Hematopoietic multipotent progenitor cell treated with erythropoietin and hydrocortisone succinate and interleukin-3 and kit ligand, for 4 days (in vitro differentiated cells): ENCODE measurements at regions not wholly inside any gene's neighbourhood (a gene's known extent, or its start where the extent isn't known, plus 50 kb on each side); places are given as distances from the start of the nearest gene placed in this dataset.

ENCODE experiments used
- DNase-seq: peaks from one replicate; pipeline ENCODE4 v3.0.0-alpha.2; 2015

DNA sequence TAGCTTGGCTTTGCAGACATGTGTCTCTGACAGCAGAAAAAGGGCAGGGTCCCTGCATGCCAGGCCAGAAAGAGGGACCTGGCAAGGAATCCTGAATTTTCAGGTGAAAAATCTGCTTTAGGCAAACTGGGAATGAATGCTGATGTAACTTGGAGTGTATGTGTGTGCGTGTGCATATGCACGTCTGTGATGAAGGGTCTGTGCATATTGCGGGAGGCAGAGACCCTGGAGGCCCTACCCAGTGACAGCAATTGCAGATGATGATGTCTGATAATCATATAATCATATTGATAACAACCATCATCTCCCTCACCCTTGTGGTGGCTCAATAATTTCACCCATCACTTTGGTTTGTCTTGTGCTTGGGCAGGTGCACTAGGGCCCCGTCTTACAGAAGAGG lies 80.7 kb upstream of the SDK2 start:
- DNase-seq = no peak

DNA sequence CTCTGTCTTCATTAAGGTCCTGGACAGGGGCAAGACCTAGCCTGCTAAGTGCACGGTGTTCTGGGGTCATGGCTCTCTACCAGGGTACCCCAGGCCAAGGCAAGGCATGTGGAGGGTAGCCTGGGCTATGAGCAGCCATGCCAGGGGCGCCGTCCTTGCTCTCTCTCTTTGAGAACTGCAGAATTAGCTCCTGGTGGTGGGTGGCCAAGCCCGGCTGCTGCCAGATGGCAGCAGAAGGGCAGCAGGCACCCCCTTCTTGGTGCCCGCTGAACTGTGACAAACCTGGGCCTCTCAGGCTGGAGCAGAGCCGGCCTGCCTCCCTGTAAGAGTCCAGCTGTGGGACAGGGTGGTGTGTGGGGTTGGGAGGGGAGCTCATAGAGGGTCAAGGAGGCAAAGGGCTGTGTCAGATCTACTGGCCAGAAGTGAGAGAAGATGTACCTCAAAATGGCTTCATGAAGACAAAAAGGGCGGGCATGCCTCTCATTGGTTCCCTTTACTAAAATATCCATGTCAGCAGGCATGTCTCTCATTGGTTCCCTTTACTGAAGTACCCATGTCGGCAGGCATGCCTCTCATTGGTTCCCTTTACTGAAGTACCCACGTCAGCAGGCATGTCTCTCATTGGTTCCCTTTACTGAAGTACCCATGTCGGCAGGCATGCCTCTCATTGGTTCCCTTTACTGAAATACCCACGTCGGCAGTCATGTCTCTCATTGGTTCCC lies 81.7 kb upstream of the SDK2 start:
- DNase-seq = no peak

GRCh38 chr17:73727941-73728340 lies 83.7 kb upstream of the SDK2 start:
- no peak for DNase-seq

DNA sequence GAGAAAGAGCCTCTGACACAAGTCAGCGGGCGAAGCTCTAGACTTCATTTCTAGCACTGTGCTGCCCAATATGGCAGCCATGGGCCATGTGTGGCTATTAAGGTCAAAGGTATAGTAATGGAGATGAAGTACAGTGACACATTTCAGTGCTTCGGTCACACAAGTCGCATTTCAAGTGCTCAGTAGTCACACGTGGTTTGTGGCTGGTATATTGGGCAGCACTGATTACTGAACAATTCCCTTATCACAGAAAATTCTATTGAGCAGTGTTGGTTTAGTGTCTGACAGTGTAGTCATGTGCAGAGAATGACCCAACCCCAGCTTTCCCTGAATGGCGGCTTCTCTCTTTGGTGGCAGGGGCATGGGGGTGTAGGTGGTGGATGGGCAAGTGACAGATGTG lies 84.9 kb upstream of the SDK2 start:
- no peak for DNase-seq

- DNase-seq = peak; percentile 62
These were observed 87.5 kb upstream of the SDK2 start for GRCh38 chr17:73731733-73732132.

DNA sequence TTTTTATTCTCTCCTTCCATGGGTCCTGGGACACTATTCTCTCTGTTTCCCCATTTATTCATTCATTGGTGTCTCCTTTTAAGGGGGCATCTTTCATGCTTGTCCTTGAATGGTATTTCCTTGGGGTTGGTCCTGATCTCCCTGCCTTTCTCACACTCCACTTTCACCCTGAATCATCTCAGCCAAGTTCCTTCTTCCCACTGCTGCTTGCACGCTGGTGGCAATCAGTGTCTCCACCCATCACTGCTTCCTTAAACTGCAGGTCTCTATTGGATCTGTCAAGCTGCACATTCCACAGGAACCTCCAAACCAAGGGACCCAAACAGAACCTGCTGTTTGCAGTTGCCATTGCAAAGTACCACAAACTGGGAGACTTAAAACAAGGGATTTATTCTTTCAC lies 89.3 kb upstream of the SDK2 start:
- no peak for DNase-seq

GRCh38 chr17:73735245-73735644 lies 91.0 kb upstream of the SDK2 start:
- no peak for DNase-seq

GRCh38 chr17:73738751-73739575 lies 94.7 kb upstream of the SDK2 start:
- no peak for DNase-seq

DNA sequence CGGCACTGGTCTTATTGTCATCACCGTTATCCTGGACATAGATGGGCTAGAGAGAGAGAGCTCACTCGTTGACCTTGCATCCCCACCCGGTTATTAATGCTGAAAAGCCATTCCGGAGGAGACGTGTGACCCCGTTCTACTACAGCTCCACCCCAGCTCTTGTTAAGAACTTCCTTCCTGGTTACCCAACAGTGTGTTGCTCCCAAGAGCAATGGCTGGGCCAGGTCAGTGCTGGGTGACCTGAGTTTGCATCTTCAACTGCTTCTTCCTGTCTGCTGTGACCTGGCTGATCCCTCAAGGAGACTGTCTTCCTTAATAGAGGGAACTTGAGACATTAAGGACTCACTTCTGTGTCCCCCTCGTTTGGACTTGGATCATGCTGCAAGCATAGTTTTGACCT lies 96.1 kb upstream of the SDK2 start:
- no peak for DNase-seq

GRCh38 chr17:73742948-73743381 lies 98.7 kb upstream of the SDK2 start:
- DNase-seq = no peak

- DNase-seq = no peak
These were observed 99.4 kb upstream of the SDK2 start for GRCh38 chr17:73743518-73744201.

DNA sequence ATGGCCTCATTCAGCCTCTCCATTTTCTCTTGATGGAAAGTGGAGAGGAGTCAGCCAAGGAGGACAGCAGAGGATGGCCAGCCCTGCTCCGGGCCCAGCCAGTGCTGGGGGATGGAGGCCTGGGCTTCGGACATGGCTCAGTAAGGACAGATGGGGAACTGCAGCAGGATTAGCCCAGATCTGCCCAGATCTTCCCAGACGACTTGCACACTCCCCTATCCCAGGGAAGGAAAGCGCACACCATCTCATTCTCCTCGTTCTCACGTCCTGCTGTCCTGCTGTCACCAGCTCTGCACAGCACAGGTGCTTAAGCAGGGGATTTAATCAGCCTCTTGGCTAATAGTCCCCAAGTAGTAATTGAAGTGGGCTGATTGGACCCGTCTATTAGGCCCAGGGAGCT lies 100.2 kb upstream of the SDK2 start:
- DNase-seq = no peak

DNA sequence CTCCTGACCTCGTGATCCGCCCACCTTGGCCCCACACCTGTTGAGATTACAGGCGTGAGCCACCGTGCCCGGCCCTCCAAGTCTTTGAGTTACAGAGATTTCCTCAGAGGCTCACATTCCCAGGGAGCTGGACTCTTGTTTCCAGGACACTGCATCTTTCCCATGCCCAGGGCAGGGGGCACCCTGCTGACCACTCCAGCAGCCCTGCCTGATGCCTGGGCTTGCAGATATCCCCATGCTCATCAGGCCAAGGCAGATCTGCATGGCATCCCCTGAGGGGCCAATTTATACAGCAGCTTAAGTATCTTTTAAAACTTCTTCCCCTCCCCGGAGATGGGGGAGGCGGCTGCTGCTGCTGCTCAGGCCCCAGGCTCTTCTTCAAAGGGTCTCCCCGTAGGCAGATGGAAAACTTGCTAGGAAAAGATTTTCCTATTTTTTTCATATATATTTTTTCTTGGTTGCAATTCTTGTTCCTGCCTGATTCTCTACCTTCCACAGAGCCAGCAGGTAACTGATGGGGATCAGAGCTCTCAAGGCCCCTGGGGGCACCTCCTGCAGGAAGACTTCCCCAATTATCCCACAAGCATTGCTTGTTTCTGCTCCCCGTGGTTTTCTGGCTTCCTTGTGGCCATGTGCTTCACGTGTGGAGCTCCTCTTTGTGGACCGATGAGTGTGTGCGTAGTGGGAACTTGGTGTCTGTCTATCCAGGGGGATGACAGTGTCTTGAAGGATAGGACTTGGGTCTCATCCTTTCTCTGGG lies 102.2 kb upstream of the SDK2 start:
- DNase-seq = no peak

- DNase-seq = no peak
These were observed 103.2 kb upstream of the SDK2 start for GRCh38 chr17:73747221-73748002.

DNA sequence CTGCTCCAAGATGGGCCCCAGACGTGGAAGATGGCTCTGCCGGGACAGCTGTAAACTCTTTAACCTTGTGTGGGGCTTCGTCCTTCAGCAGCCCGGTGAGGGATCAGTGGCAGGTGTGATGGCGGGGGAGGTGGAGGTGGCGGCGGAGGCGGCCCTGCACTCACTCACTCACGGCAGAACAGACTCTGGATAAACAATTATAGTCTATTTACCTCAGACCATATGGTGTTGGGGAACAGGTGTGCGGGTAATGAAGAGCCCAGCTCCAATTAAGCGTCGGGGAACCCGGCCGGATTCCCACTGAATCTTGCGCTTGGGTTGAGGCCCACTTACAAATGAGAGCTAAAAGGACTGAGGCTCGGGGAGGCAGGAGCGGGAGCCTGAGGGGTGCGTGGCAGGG lies 104.3 kb upstream of the SDK2 start:
- no peak for DNase-seq

DNA sequence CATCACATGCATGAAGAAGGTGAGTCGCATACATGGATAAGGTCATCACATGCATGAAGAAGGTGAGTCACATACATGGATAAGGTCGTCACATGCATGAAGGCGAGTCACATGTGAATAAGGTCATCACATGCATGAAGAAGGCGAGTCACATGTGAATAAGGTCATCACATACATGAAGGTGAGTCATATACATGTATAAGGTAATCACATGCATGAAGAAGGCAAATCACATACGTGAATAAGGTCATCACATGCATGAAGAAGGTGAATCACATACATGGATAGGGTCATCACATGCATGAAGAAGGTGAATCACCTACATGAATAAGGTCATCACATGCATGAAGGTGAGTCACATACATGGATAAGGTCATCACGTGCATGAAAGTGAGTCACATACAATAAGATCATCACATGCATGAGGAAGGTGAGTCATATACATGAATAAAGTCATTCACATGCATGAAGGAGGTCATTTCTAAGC lies 105.1 kb upstream of the SDK2 start:
- DNase-seq = no peak

GRCh38 chr17:73749928-73750605 lies 105.8 kb upstream of the SDK2 start:
- DNase-seq = no peak

- DNase-seq = no peak
These were observed 106.7 kb upstream of the SDK2 start for GRCh38 chr17:73750975-73751374.

DNA sequence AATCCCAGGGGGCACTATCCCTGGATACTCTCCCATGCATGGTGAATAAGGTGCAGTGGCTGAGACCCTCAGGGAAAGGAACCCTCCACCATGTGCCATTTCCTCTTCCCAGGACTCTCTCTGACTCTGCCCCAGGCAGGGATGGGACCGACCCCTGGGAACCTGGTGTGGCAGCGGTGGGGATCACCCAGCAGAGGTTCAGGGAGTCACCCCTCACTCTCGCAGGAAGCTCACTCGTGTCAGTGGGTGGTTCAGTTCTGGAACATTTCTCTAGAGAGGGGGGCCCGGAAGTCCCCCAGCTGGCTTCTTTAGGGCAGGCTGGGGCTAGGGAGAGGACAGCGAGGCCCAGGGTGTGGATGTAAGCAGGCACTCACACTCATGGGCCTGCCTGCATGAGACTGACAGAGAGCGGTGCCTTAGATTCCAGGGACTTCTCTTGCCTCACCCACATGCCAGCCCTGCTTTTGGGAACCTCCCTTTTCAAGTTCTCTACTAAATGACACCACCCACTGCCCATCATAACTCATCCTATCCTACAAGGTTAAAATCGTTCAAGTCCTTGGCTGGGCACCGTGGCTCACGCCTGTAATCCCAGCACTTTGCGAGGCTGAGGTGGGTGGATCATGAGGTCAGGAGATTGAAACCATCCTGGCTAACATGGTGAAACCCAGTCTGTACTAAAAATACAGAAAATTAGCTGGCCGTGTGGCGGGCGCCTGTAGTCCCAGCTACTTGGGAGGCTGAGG lies 109.7 kb upstream of the SDK2 start:
- no peak for DNase-seq

- no peak for DNase-seq
These were observed 110.7 kb upstream of the SDK2 start for GRCh38 chr17:73754886-73755400.
